ENCODE measurements at regions not wholly inside any gene's neighbourhood (a gene's known extent, or its start where the extent isn't known, plus 50 kb on each side); places are given as distances from the start of the nearest gene placed in this dataset.

- ChIA-PET CTCF (ENCODE audit: low intra/inter-chr PET ratio, low total read pairs) (no interaction called here), POLR2A (no interaction called here)
- DNase-seq (ENCODE audit: low spot score) (no peak), ATAC-seq (no peak), FAIRE-seq (no peak)
- Histone ChIP-seq H3K9me3 (ENCODE audit: low read length) (peaks cover 12% of the 10 kb centered on the region), H3K27ac (ENCODE audit: extremely low read length, insufficient read depth, low read length) (no peak overlapping the region), H3K79me2 (ENCODE audit: insufficient read depth, low read length) (no peaks in the 10 kb centered on the region), H3K4me3 (replicated peaks in 1 of 3; ENCODE audit: insufficient read depth in 1 of 3, low read depth in 2 of 3, low read length in 3 of 3) (no peak overlapping the region), H3K27me3 (ENCODE audit: control insufficient read depth in 1 of 2, insufficient read depth in 2 of 2, low read length in 2 of 2) (no peaks in the 10 kb centered on the region), H3K4me2 (ENCODE audit: low read depth, low read length) (no peak overlapping the region), H3K4me1 (ENCODE audit: insufficient read depth, low read length) (peaks cover 53% of the 10 kb centered on the region), H2AFZ (ENCODE audit: low read length) (no peak overlapping the region), H4K20me1 (ENCODE audit: insufficient read depth, low read length) (no peaks in the 10 kb centered on the region), H3K9ac (ENCODE audit: insufficient read depth, low read depth, low read length) (no peak overlapping the region), H3K36me3 (replicated peaks in 1 of 2; ENCODE audit: control insufficient read depth in 1 of 2, insufficient read depth in 2 of 2, low read length in 2 of 2) (no peaks in the 10 kb centered on the region)
- 0 out of 2 replicates have a peak, but pooled peaks have one; percentile 23 for TF ChIP-seq ZNF280D (CRISPR knock-in tag; IDR thresholded peaks at IDR 0.05)
- no peak for TF ChIP-seq ZNF879 (CRISPR knock-in tag; IDR thresholded peaks at IDR 0.05)
- 0 out of 2 replicates have a peak, but pooled peaks have one; percentile 50 for TF ChIP-seq ZMYM2 (CRISPR knock-in tag; IDR thresholded peaks at IDR 0.05)
- no peak for TF ChIP-seq KDM5B (CRISPR knock-in tag; IDR thresholded peaks at IDR 0.05; ENCODE audit: borderline replicate concordance)
- TF ChIP-seq TOPORS (CRISPR knock-in tag; IDR thresholded peaks at IDR 0.05) = 0 out of 2 replicates have a peak, but pooled peaks have one; percentile 24
- peak; percentile 66; the same call in 1 of the 2 replicates for TF ChIP-seq CEBPB (IDR thresholded peaks at IDR 0.05; ENCODE audit: borderline replicate concordance, low read depth, low read length)
- TF ChIP-seq ARID2 (CRISPR knock-in tag; IDR thresholded peaks at IDR 0.05; ENCODE audit: borderline replicate concordance) = 0 out of 2 replicates have a peak, but pooled peaks have one; percentile 26
- intact Hi-C loops (cut with micrococcal nuclease; ENCODE audit: unreplicated experiment) = no loop called here
- in situ Hi-C loops (cut with HindIII; ENCODE audit: extremely low pct_ligation_motif_present, low pct_unique_long_range_greater_than_20kb) = no loop called here
- no TSS peak for BruUV-seq (replicated peaks)
- 97% methylated on average over 6 of the region's 6 CpGs for WGBS (ENCODE audit: low lambda C conversion rate)
These were observed 197.2 kb upstream of the AHR start for GRCh38 chr7:17101207-17101696.

All from HepG2 (cell line).